IPS-18a (cell line): ENCODE measurements at regions not wholly inside any gene's neighbourhood (a gene's known extent, or its start where the extent isn't known, plus 50 kb on each side); places are given as distances from the start of the nearest gene placed in this dataset.
"Not testable (repeated sequence)": the region's sequence is repeated elsewhere in the genome, so short reads cannot be mapped to it uniquely, and the experiment has no call there.

ENCODE experiments used
- H3K27ac ChIP-seq: one replicate; pipeline ENCODE4 v1.5.1; 2013; ENCODE audit warnings: low read length
- H3K27me3 ChIP-seq: one replicate; pipeline ENCODE4 v1.6.1; 2013; ENCODE audit warnings: mild to moderate bottlenecking, low read length; ENCODE audit not compliant: control insufficient read depth, insufficient read depth
- H3K36me3 ChIP-seq: one replicate; pipeline ENCODE4 v1.6.1; 2013; ENCODE audit warnings: low read depth, low read length; ENCODE audit not compliant: control insufficient read depth
- H3K4me1 ChIP-seq: one replicate; pipeline ENCODE4 v1.6.1; 2013; ENCODE audit warnings: low read depth, low read length; ENCODE audit not compliant: control insufficient read depth
- H3K4me3 ChIP-seq: one replicate; pipeline ENCODE4 v1.5.1; 2013; ENCODE audit warnings: low read length
- H3K9ac ChIP-seq: one replicate; pipeline ENCODE4 v1.6.1; 2013; ENCODE audit warnings: mild to moderate bottlenecking, low read length, moderate library complexity
- H3K9me3 ChIP-seq: one replicate; pipeline ENCODE4 v1.6.1; 2013; ENCODE audit warnings: low read depth, low read length; ENCODE audit not compliant: control insufficient read depth

DNA sequence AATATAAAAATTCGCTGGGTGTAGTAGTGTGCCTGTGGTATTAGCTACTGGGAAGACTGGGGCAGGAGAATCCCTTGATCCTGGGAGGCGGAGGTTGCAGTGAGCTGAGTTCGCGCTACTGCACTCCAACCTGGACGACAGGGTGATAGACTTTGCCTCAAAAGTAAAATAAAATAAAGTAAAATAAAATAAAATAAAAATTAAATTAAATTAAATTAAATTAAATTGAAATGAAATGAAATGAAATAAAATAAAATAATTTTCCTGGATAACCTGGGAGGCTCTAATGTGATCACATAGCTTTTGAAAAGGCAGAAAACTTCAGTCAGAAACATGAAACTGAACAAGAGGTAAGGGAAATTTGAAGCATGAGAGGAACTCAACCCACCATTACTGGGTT lies 818.4 kb upstream of the ATXN7L3B start:
- Histone ChIP-seq H3K9ac (no peak overlapping the region), H3K9me3 (no peaks in the 10 kb centered on the region), H3K27ac (no peak overlapping the region)

DNA sequence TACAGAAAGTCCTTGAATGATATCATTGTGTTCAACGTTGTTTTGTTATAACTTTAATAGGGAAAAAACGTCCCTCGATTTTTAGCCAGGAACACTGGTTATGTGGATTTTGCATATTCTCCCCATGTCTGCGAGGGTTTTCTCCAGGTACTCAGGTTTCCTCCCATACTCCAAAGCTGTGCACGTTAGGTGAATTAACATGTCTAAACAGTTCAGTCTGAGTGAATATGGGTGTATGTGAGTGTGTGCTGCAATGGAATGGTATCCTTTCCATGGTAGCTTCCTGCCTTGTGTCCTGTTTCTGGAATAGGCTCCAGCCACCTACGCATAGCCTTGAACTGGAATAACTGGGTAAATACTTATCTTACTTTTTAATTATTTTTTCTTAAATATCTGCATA lies 810.8 kb upstream of the ATXN7L3B start:
- H3K9me3 ChIP-seq = no peaks in the 10 kb centered on the region
- no peaks in the 10 kb centered on the region for H3K4me1 ChIP-seq
- H3K4me3 ChIP-seq = no peak overlapping the region
- H3K27me3 ChIP-seq = no peaks in the 10 kb centered on the region
- H3K27ac ChIP-seq = no peak overlapping the region
- H3K9ac ChIP-seq = no peak overlapping the region
- H3K36me3 ChIP-seq = no peaks in the 10 kb centered on the region

More for the DNA sequence above, 818.4 kb upstream of the ATXN7L3B start:
- no peak overlapping the region for H3K4me3 ChIP-seq
- H3K36me3 ChIP-seq = no peaks in the 10 kb centered on the region
- no peaks in the 10 kb centered on the region for H3K4me1 ChIP-seq
- H3K27me3 ChIP-seq = no peaks in the 10 kb centered on the region

DNA sequence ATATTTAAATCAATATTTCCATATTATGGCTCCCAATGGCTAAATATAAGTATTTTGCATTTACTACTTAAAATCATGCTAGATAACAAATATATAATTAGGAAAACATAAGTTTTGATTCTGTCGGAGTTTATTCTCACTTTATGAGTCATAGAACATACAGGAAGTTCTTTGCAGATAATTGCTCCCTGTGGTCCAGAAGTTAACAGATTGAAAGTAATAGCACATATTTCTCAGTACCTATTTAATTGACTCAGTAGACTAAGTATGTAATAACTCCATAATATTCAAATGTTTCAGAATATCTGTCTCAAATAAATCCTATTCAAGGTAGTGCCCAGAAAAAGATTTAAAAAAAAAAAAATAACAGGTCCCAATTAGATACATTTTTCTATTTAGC lies 806.0 kb upstream of the ATXN7L3B start:
- Histone ChIP-seq H3K9ac (no peak overlapping the region), H3K4me3 (no peak overlapping the region), H3K4me1 (no peaks in the 10 kb centered on the region), H3K27me3 (no peaks in the 10 kb centered on the region), H3K36me3 (no peaks in the 10 kb centered on the region), H3K27ac (no peak overlapping the region), H3K9me3 (no peaks in the 10 kb centered on the region)

DNA sequence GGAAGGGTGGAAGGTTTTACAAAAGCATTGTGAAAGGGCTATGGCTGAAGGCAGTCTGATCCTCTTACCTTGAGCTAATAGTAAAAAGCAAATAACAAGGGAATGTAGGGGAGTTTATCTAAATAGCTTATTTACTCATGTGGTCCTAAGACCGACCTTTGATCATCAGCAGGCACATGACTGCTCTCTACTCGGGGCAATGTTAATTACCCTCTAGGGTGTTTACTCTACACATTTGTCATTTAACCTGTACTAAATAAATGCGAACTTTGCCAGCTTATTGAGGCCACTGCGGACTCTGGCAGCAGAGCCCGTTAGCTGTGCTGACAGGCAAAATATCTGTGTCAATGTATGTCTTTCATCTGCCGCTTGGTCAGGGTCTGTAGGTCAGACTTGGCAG lies 768.3 kb upstream of the ATXN7L3B start:
- Histone ChIP-seq H3K4me1 (peaks cover 11% of the 10 kb centered on the region), H3K36me3 (no peaks in the 10 kb centered on the region), H3K27me3 (no peaks in the 10 kb centered on the region), H3K9me3 (peaks cover 7% of the 10 kb centered on the region), H3K9ac (no peak overlapping the region), H3K27ac (no peak overlapping the region), H3K4me3 (no peak overlapping the region)

DNA sequence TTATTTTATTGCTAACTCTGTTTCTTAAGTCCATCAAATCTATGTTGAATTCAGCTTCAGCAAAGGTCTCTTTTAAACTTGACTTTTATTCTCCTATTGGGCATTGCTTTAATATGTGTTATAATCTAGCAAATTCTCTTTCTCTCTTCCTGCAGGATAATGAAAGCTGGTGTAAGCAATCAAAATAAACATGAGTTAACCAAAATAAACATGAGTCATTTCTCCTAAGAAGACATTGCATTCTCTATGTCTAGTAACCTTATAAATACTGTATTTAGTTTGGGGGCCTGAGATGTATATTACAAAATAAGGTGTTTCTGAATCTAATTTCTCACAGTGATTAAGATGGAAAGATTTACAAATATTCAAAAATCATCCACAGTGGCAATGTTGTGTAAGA lies 739.1 kb upstream of the ATXN7L3B start:
- H3K27me3 ChIP-seq = no peaks in the 10 kb centered on the region
- no peak overlapping the region for H3K9ac ChIP-seq
- no peak overlapping the region for H3K4me3 ChIP-seq
- no peaks in the 10 kb centered on the region for H3K36me3 ChIP-seq
- no peaks in the 10 kb centered on the region for H3K4me1 ChIP-seq
- H3K9me3 ChIP-seq = peaks cover 18% of the 10 kb centered on the region
- H3K27ac ChIP-seq = no peak overlapping the region

DNA sequence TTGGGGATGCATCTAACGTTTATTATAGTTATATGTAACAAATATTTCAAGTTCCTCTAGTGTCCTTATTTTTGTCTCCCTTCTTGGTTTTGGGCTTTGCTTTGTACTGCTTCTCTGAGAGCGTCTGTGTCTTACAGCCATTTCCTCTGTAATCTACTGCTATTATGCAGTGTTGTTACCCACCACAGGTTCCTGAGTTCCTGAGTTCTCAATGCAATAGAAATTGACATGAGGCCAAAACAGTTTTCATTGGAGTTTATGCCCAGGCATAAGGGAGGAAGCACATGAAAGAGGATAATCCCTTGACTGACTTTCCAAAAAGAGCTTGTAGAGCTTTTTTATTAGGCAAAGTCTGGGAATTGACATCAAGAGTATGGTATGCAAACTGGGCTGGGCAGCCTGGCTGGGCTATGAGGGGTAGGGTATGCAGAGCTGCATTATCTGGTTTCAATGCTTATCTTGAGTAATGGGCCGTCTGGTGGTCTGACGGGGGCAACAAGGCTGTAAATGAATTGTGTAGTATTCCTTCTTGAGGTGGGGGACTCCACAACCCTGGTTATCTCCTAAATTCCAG lies 722.5 kb upstream of the ATXN7L3B start:
- Histone ChIP-seq H3K9me3 (no peaks in the 10 kb centered on the region), H3K27me3 (no peaks in the 10 kb centered on the region), H3K4me1 (no peaks in the 10 kb centered on the region), H3K4me3 (no peak overlapping the region), H3K36me3 (no peaks in the 10 kb centered on the region), H3K27ac (no peak overlapping the region), H3K9ac (no peak overlapping the region)

DNA sequence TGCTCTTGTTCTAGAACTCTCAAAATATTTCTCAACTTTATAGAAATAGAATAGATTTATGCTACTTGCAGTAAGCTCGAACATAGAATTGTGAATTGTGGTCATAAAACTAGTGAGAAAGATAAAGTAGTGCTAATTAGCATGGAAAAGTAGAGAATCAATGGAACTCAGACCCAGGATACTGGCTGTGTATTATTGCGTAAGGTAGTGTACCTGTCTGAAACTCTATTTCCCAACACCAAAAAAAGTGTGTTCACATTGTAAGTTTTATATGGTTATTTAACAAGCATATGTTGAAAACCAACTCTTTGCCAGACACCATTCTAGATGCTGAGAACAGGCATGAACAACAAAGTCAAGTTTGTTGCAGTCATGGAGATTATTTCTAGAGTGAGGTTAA lies 720.5 kb upstream of the ATXN7L3B start:
- peaks cover 6% of the 10 kb centered on the region for H3K9me3 ChIP-seq
- no peaks in the 10 kb centered on the region for H3K27me3 ChIP-seq
- no peaks in the 10 kb centered on the region for H3K4me1 ChIP-seq
- H3K27ac ChIP-seq = no peak overlapping the region
- H3K36me3 ChIP-seq = no peaks in the 10 kb centered on the region
- H3K4me3 ChIP-seq = no peak overlapping the region
- H3K9ac ChIP-seq = no peak overlapping the region

DNA sequence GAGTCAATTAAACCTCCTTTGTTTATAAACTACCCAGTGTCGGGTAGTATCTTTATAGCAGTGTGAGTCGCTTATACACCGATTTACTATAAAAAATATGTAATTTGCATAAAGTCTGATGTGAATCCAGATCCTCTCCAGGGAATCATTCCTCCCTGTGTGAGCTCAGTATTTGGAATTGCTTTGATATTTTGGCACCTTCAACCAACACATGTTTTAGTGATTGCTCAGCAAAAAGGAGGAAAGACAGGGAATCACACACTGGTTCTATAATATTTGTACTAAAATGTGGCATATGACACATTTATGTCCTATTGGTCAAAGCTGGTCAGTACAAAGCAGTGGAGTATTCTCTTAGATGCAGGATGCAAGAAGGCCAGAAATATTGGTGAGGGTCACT lies 703.9 kb upstream of the ATXN7L3B start:
- Histone ChIP-seq H3K4me1 (no peaks in the 10 kb centered on the region), H3K36me3 (no peaks in the 10 kb centered on the region), H3K9ac (no peak overlapping the region), H3K27me3 (no peaks in the 10 kb centered on the region), H3K4me3 (no peak overlapping the region), H3K27ac (no peak overlapping the region), H3K9me3 (no peaks in the 10 kb centered on the region)

DNA sequence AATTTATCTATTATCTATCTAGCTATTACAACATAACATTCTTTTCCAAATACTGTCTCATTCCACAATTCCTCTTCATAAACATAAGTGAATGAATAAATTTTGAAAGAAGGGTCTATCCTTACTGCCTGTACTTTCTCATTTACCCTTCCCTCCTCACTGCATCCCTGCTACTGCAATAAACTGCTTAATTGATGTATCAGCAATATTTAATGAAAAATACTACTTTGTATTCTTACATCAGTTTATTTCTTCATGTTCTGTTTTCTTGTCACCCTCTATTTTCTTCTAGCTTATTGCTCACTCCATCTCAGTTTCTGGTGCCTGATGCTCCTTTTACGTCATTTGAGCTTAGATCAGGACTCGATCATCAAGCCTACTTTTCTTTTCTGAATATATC lies 695.7 kb upstream of the ATXN7L3B start:
- Histone ChIP-seq H3K9ac (no peak overlapping the region), H3K4me1 (no peaks in the 10 kb centered on the region), H3K36me3 (no peaks in the 10 kb centered on the region), H3K27me3 (no peaks in the 10 kb centered on the region), H3K27ac (no peak overlapping the region), H3K4me3 (no peak overlapping the region), H3K9me3 (no peaks in the 10 kb centered on the region)

DNA sequence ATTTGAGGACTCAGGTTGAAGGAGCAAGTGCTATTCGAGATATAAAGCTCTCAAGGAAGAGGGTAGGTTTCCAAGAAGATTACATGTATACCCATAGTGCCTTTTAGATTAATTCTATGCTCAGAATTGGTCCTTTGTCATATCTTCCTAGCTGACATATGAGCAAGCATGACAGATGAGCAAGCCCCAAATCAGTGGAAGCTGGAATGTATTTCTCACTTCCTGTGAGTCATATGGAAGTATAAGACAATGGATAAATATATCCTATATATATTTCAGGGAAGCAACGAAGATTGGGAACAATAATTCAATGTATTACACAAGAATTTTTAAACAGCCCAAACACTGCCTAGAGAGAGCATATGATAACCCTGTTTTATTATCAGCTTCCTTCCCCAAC lies 674.1 kb upstream of the ATXN7L3B start:
- no peaks in the 10 kb centered on the region for H3K9me3 ChIP-seq
- H3K4me3 ChIP-seq = no peak overlapping the region
- H3K27ac ChIP-seq = no peak overlapping the region
- no peaks in the 10 kb centered on the region for H3K4me1 ChIP-seq
- no peak overlapping the region for H3K9ac ChIP-seq
- H3K27me3 ChIP-seq = no peaks in the 10 kb centered on the region
- no peaks in the 10 kb centered on the region for H3K36me3 ChIP-seq

DNA sequence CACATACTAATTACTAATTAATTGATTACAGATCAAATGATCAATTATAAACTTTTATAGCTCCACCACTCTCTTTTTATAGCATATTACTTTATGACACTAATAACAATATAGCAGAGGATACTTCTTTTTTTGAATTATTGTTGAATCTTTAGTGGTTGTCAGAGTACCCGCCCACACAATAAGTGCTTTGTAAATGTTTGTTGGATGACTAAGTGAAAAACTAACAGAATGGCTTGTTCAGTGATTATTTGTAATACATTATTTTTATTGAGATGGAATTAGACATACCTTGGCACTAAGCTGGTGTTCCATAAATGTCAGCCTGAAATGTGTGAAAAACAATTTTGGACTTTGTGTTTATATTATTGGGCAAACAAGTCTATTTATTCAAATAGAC lies 670.5 kb upstream of the ATXN7L3B start:
- H3K36me3 ChIP-seq = no peaks in the 10 kb centered on the region
- no peaks in the 10 kb centered on the region for H3K9me3 ChIP-seq
- H3K4me3 ChIP-seq = no peak overlapping the region
- H3K27ac ChIP-seq = no peak overlapping the region
- no peaks in the 10 kb centered on the region for H3K4me1 ChIP-seq
- H3K9ac ChIP-seq = no peak overlapping the region
- no peaks in the 10 kb centered on the region for H3K27me3 ChIP-seq

DNA sequence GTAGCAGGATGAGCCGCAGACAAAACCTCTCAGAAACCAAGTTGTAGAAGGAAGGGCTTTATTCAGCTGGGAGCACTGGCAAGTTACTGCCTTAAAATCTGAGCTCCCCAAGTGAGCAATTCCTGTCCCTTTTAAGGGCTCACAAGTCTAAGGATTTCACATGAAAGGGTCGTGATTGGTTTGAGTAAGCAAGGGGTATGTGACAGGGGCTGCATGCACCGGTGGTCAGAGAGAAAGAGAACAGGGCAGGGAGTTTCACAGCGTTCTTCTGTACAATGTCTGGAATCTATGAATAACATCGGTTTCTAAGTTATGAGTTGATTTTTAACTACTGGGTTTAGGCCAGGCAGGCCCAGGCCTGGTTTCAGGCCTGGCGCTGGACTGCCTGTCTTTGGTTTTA lies 660.3 kb upstream of the ATXN7L3B start:
- H3K27me3 ChIP-seq, H3K9me3 ChIP-seq, H3K4me3 ChIP-seq, H3K36me3 ChIP-seq, H3K27ac ChIP-seq, H3K4me1 ChIP-seq, H3K9ac ChIP-seq: not testable (repeated sequence)
